ENCODE measurements at regions not wholly inside any gene's neighbourhood (a gene's known extent, or its start where the extent isn't known, plus 50 kb on each side); places are given as distances from the start of the nearest gene placed in this dataset.

DNA sequence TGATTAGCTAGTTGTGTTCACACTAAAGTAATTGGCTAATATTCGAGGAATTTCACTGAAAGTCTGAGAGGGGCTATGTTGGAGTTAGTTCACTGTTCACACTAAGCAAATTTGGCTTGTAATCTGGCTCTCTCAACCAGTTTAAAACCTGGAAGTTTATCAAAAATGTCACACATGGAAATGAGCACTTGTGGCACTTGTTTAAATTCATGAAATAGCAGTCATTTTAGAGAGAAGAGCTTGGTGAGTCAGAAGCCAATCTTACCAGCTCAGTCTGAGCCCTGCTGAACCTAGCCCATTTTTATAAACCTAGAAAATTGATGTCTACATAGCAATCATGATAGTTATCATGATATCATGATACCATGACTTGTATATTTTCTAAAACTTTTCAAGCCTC, 90.7 kb upstream of the JADE1 start:
- TF ChIP-seq RARG (CRISPR knock-in tag; IDR thresholded peaks at IDR 0.05; ENCODE audit: low read depth) (no peak), MTF1 (CRISPR knock-in tag; IDR thresholded peaks at IDR 0.05) (no peak), TARDBP (CRISPR knock-in tag; IDR thresholded peaks at IDR 0.05) (no peak), FOXK2 (IDR thresholded peaks at IDR 0.05) (no peak)
- TF ChIP-seq, protein P1, sequence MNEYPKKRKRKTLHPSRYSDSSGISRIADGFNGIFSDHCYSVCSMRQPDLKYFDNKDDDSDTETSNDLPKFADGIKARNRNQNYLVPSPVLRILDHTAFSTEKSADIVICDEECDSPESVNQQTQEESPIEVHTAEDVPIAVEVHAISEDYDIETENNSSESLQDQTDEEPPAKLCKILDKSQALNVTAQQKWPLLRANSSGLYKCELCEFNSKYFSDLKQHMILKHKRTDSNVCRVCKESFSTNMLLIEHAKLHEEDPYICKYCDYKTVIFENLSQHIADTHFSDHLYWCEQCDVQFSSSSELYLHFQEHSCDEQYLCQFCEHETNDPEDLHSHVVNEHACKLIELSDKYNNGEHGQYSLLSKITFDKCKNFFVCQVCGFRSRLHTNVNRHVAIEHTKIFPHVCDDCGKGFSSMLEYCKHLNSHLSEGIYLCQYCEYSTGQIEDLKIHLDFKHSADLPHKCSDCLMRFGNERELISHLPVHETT (CRISPR knock-in tag; conservative IDR thresholded peaks at IDR 0.05): no peak
- TF ChIP-seq, protein P2, sequence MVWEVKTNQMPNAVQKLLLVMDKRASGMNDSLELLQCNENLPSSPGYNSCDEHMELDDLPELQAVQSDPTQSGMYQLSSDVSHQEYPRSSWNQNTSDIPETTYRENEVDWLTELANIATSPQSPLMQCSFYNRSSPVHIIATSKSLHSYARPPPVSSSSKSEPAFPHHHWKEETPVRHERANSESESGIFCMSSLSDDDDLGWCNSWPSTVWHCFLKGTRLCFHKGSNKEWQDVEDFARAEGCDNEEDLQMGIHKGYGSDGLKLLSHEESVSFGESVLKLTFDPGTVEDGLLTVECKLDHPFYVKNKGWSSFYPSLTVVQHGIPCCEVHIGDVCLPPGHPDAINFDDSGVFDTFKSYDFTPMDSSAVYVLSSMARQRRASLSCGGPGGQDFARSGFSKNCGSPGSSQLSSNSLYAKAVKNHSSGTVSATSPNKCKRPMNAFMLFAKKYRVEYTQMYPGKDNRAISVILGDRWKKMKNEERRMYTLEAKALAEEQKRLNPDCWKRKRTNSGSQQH (CRISPR knock-in tag; IDR thresholded peaks at IDR 0.05; ENCODE audit: low read depth): no peak
- TF ChIP-seq, protein P3, sequence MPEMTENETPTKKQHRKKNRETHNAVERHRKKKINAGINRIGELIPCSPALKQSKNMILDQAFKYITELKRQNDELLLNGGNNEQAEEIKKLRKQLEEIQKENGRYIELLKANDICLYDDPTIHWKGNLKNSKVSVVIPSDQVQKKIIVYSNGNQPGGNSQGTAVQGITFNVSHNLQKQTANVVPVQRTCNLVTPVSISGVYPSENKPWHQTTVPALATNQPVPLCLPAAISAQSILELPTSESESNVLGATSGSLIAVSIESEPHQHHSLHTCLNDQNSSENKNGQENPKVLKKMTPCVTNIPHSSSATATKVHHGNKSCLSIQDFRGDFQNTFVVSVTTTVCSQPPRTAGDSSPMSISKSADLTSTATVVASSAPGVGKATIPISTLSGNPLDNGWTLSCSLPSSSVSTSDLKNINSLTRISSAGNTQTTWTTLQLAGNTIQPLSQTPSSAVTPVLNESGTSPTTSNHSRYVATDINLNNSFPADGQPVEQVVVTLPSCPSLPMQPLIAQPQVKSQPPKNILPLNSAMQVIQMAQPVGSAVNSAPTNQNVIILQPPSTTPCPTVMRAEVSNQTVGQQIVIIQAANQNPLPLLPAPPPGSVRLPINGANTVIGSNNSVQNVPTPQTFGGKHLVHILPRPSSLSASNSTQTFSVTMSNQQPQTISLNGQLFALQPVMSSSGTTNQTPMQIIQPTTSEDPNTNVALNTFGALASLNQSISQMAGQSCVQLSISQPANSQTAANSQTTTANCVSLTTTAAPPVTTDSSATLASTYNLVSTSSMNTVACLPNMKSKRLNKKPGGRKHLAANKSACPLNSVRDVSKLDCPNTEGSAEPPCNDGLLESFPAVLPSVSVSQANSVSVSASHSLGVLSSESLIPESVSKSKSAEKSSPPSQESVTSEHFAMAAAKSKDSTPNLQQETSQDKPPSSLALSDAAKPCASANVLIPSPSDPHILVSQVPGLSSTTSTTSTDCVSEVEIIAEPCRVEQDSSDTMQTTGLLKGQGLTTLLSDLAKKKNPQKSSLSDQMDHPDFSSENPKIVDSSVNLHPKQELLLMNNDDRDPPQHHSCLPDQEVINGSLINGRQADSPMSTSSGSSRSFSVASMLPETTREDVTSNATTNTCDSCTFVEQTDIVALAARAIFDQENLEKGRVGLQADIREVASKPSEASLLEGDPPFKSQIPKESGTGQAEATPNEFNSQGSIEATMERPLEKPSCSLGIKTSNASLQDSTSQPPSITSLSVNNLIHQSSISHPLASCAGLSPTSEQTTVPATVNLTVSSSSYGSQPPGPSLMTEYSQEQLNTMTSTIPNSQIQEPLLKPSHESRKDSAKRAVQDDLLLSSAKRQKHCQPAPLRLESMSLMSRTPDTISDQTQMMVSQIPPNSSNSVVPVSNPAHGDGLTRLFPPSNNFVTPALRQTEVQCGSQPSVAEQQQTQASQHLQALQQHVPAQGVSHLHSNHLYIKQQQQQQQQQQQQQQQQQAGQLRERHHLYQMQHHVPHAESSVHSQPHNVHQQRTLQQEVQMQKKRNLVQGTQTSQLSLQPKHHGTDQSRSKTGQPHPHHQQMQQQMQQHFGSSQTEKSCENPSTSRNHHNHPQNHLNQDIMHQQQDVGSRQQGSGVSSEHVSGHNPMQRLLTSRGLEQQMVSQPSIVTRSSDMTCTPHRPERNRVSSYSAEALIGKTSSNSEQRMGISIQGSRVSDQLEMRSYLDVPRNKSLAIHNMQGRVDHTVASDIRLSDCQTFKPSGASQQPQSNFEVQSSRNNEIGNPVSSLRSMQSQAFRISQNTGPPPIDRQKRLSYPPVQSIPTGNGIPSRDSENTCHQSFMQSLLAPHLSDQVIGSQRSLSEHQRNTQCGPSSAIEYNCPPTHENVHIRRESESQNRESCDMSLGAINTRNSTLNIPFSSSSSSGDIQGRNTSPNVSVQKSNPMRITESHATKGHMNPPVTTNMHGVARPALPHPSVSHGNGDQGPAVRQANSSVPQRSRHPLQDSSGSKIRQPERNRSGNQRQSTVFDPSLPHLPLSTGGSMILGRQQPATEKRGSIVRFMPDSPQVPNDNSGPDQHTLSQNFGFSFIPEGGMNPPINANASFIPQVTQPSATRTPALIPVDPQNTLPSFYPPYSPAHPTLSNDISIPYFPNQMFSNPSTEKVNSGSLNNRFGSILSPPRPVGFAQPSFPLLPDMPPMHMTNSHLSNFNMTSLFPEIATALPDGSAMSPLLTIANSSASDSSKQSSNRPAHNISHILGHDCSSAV (CRISPR knock-in tag; IDR thresholded peaks at IDR 0.05; ENCODE audit: borderline replicate concordance): no peak
- TF ChIP-seq, protein P4, sequence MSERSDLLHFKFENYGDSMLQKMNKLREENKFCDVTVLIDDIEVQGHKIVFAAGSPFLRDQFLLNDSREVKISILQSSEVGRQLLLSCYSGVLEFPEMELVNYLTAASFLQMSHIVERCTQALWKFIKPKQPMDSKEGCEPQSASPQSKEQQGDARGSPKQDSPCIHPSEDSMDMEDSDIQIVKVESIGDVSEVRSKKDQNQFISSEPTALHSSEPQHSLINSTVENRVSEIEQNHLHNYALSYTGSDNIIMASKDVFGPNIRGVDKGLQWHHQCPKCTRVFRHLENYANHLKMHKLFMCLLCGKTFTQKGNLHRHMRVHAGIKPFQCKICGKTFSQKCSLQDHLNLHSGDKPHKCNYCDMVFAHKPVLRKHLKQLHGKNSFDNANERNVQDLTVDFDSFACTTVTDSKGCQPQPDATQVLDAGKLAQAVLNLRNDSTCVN (CRISPR knock-in tag; IDR thresholded peaks at IDR 0.05; ENCODE audit: borderline replicate concordance): no peak
- TF ChIP-seq, protein P5, sequence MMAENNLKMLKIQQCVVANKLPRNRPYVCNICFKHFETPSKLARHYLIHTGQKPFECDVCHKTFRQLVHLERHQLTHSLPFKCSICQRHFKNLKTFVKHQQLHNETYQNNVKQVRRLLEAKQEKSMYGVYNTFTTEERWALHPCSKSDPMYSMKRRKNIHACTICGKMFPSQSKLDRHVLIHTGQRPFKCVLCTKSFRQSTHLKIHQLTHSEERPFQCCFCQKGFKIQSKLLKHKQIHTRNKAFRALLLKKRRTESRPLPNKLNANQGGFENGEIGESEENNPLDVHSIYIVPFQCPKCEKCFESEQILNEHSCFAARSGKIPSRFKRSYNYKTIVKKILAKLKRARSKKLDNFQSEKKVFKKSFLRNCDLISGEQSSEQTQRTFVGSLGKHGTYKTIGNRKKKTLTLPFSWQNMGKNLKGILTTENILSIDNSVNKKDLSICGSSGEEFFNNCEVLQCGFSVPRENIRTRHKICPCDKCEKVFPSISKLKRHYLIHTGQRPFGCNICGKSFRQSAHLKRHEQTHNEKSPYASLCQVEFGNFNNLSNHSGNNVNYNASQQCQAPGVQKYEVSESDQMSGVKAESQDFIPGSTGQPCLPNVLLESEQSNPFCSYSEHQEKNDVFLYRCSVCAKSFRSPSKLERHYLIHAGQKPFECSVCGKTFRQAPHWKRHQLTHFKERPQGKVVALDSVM (CRISPR knock-in tag; IDR thresholded peaks at IDR 0.05): no peak

All from HepG2 (cell line).